ENCODE measurements at regions not wholly inside any gene's neighbourhood (a gene's known extent, or its start where the extent isn't known, plus 50 kb on each side); places are given as distances from the start of the nearest gene placed in this dataset.
A peak's percentile ranks its signal among the peaks of the same experiment; 100 is the strongest.

- TF ChIP-seq POLR2AphosphoS5 (IDR thresholded peaks at IDR 0.05; ENCODE audit: insufficient read depth in 1 of 2, low read depth in 1 of 2) = peak in 1 of 2 donors; percentile 44
- no peak for TF ChIP-seq CTCF (IDR thresholded peaks at IDR 0.05)
- no peak for TF ChIP-seq POLR2A (IDR thresholded peaks at IDR 0.05)
Measured at GRCh38 chr9:108323615-108324014, 532.2 kb downstream of the ACTL7B start.

Measured in vagina (tissue), 2 donors.